HL-60 (cell line): ENCODE measurements at regions not wholly inside any gene's neighbourhood (a gene's known extent, or its start where the extent isn't known, plus 50 kb on each side); places are given as distances from the start of the nearest gene placed in this dataset.

Source experiments
- DNase-seq, 2 experiments: peaks; one replicate each; pipeline ENCODE4 v3.0.0-alpha.2; 2010 to 2020; ENCODE audit warnings: low read depth in 1 of 2, low spot score in 1 of 2
- H3K27ac ChIP-seq: fragments of 250-450 bp; sonication (Bioruptor Pico); replicated peaks from 2 replicates; pipeline ENCODE4 v1.5.1; 2020; ENCODE audit warnings: mild to moderate bottlenecking, moderate library complexity
- H3K27me3 ChIP-seq: fragments of 250-450 bp; sonication (Bioruptor Pico); 2 replicates; pipeline ENCODE4 v1.5.1; 2021; ENCODE audit warnings: mild to moderate bottlenecking, moderate library complexity; ENCODE audit not compliant: insufficient read depth, poor library complexity, severe bottlenecking
- H3K4me3 ChIP-seq: replicated peaks from 2 replicates; pipeline ENCODE4 v1.5.1; 2011; ENCODE audit warnings: mild to moderate bottlenecking, control low read depth, low read length; ENCODE audit not compliant: insufficient read depth
- GABPA ChIP-seq: IDR thresholded peaks from 2 replicates; pipeline ENCODE4 v1.6.1; 2012; ENCODE audit warnings: low read depth
- POLR2AphosphoS5 ChIP-seq: IDR thresholded peaks from 2 replicates; pipeline ENCODE4 v1.6.1; 2012; ENCODE audit warnings: low read depth
- SPI1 ChIP-seq: IDR thresholded peaks from 2 replicates; pipeline ENCODE4 v1.6.1; 2012; ENCODE audit warnings: low read depth, mild to moderate bottlenecking, borderline replicate concordance
- TF ChIP-seq, protein P1 (sequence below): IDR thresholded peaks from one replicate; pipeline ENCODE4 v1.5.1; 2011; ENCODE audit warnings: low read length, control low read depth, inconsistent platforms; ENCODE audit not compliant: insufficient read depth
- TF ChIP-seq, protein P2 (sequence below): IDR thresholded peaks from 2 replicates; pipeline ENCODE4 v1.6.1; 2012; ENCODE audit warnings: low read depth; ENCODE audit not compliant: insufficient replicate concordance

DNA sequence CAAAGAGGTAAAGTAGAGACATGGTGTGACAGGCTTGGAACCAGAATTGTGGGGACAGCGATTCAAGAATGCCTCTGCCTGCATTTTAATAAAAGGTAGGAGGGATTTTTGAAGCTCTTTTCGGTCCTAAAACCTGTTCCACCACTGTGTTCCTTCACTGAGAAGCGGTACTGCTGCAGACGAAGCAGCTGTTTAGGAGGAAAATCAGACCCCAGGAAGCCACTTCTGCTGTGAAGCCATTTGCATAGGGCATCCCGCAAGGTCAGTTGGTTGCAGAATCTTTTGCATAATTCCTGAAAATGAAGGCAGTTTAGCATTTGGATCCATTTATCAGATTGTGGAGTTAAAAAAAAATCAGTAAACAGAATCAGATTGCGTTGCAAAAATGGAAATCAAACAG is 183.3 kb upstream of the PRKCQ start:
- Histone ChIP-seq H3K4me3 (no peak overlapping the region), H3K27me3 (no peaks in the 10 kb centered on the region), H3K27ac (no peak overlapping the region)
- no peak for DNase-seq
- TF ChIP-seq, protein P1, sequence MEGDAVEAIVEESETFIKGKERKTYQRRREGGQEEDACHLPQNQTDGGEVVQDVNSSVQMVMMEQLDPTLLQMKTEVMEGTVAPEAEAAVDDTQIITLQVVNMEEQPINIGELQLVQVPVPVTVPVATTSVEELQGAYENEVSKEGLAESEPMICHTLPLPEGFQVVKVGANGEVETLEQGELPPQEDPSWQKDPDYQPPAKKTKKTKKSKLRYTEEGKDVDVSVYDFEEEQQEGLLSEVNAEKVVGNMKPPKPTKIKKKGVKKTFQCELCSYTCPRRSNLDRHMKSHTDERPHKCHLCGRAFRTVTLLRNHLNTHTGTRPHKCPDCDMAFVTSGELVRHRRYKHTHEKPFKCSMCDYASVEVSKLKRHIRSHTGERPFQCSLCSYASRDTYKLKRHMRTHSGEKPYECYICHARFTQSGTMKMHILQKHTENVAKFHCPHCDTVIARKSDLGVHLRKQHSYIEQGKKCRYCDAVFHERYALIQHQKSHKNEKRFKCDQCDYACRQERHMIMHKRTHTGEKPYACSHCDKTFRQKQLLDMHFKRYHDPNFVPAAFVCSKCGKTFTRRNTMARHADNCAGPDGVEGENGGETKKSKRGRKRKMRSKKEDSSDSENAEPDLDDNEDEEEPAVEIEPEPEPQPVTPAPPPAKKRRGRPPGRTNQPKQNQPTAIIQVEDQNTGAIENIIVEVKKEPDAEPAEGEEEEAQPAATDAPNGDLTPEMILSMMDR = no peak
- TF ChIP-seq, protein P2, sequence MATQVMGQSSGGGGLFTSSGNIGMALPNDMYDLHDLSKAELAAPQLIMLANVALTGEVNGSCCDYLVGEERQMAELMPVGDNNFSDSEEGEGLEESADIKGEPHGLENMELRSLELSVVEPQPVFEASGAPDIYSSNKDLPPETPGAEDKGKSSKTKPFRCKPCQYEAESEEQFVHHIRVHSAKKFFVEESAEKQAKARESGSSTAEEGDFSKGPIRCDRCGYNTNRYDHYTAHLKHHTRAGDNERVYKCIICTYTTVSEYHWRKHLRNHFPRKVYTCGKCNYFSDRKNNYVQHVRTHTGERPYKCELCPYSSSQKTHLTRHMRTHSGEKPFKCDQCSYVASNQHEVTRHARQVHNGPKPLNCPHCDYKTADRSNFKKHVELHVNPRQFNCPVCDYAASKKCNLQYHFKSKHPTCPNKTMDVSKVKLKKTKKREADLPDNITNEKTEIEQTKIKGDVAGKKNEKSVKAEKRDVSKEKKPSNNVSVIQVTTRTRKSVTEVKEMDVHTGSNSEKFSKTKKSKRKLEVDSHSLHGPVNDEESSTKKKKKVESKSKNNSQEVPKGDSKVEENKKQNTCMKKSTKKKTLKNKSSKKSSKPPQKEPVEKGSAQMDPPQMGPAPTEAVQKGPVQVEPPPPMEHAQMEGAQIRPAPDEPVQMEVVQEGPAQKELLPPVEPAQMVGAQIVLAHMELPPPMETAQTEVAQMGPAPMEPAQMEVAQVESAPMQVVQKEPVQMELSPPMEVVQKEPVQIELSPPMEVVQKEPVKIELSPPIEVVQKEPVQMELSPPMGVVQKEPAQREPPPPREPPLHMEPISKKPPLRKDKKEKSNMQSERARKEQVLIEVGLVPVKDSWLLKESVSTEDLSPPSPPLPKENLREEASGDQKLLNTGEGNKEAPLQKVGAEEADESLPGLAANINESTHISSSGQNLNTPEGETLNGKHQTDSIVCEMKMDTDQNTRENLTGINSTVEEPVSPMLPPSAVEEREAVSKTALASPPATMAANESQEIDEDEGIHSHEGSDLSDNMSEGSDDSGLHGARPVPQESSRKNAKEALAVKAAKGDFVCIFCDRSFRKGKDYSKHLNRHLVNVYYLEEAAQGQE = no peak
- no peak for TF ChIP-seq GABPA
- no peak for TF ChIP-seq SPI1
- no peak for TF ChIP-seq POLR2AphosphoS5

DNA sequence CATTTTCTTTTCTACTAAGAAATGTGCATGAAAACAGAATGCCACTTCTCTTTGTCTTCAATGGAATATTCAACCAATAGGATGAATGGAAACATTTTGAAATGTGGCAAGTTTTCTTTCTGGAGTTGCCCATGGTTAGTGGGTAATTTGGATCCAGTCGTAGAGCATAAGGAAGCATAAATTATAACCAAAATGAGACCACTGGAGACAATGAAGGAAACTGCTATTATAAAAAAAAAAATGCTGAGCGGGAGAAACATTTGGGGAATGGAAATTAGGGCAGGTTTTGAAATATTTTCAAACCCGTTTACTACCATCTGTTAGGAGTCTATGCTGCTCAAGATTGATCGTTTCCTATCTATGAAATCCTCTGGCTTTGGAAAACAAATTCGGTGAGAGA is 182.9 kb upstream of the PRKCQ start:
- H3K4me3 ChIP-seq = no peak overlapping the region
- no peak for DNase-seq
- H3K27me3 ChIP-seq = no peaks in the 10 kb centered on the region
- TF ChIP-seq GABPA = no peak
- no peak for TF ChIP-seq SPI1
- TF ChIP-seq POLR2AphosphoS5 = no peak
- TF ChIP-seq, protein P1 = no peak
- TF ChIP-seq, protein P2 = no peak
- H3K27ac ChIP-seq = no peak overlapping the region

DNA sequence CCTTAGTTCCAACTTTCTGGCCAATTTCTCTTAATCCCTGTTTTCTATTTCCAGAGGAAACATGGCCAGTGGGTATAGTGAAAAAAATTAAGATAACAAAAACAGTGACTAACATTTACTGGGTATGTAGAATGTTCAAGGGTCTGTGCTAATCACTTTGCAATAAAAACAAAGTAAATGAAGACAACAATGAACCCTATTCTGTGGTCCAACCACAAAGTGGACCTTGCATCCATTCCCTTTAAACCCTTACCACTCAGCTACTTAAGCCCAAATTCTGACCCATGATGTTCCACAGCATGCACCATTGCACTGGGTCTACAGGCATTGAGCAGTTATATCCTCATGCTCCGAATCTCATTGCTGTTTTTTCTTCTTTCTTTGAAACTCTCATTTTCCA is 179.9 kb upstream of the PRKCQ start:
- TF ChIP-seq GABPA (no peak), SPI1 (no peak), POLR2AphosphoS5 (no peak)
- TF ChIP-seq, protein P2 = no peak
- TF ChIP-seq, protein P1 = no peak
- H3K27me3 ChIP-seq = no peaks in the 10 kb centered on the region

More for the DNA sequence above, 179.9 kb upstream of the PRKCQ start:
- Histone ChIP-seq H3K4me3 (no peak overlapping the region), H3K27ac (no peak overlapping the region)
- no peak for DNase-seq
